ENCODE measurements at regions not wholly inside any gene's neighbourhood (a gene's known extent, or its start where the extent isn't known, plus 50 kb on each side); places are given as distances from the start of the nearest gene placed in this dataset.
"Not testable (repeated sequence)": the region's sequence is repeated elsewhere in the genome, so short reads cannot be mapped to it uniquely, and the experiment has no call there.

GRCh38 chr15:57878573-57878972 lies 172.1 kb downstream of the POLR2M start:
- ATAC-seq (replicated peaks), result no peak
- no peak for DNase-seq
- Mint-ChIP-seq H3K27me3 (peaks cover 14 to 29% of the 10 kb centered on the region in 2 donors), H3K9me3 (peaks cover 14 to 16% of the 10 kb centered on the region in 2 donors), H3K36me3 (peaks cover 3 to 4% of the 10 kb centered on the region in 2 donors), H3K4me1 (no peaks in the 10 kb centered on the region), H3K4me3 (no peak overlapping the region), H3K27ac (no peak overlapping the region)

- no peak overlapping the region for H3K4me3 Mint-ChIP-seq
- peaks cover 1 to 2% of the 10 kb centered on the region in 2 donors for H3K9me3 Mint-ChIP-seq
- H3K4me1 Mint-ChIP-seq, result no peaks in the 10 kb centered on the region
- no peaks in the 10 kb centered on the region for H3K36me3 Mint-ChIP-seq
- DNase-seq (no peak), ATAC-seq (replicated peaks) (no peak)
- no peak overlapping the region for H3K27ac Mint-ChIP-seq
- peaks cover 19 to 21% of the 10 kb centered on the region in 2 donors for H3K27me3 Mint-ChIP-seq
These were observed 174.8 kb downstream of the POLR2M start for GRCh38 chr15:57881361-57881760.

- DNase-seq, result no peak
- Mint-ChIP-seq H3K27me3 (peaks cover 15 to 21% of the 10 kb centered on the region in 2 donors), H3K4me1 (no peaks in the 10 kb centered on the region), H3K36me3 (no peaks in the 10 kb centered on the region), H3K9me3 (no peaks in the 10 kb centered on the region), H3K4me3 (no peak overlapping the region), H3K27ac (no peak overlapping the region)
- ATAC-seq (replicated peaks), result no peak
These were observed 175.5 kb downstream of the POLR2M start for GRCh38 chr15:57881972-57882371.

- H3K4me1 Mint-ChIP-seq, result no peaks in the 10 kb centered on the region
- peaks cover 24 to 25% of the 10 kb centered on the region in 2 donors for H3K27me3 Mint-ChIP-seq
- ATAC-seq (replicated peaks) (no peak), DNase-seq (no peak)
- no peaks in the 10 kb centered on the region for H3K9me3 Mint-ChIP-seq
- H3K36me3 Mint-ChIP-seq, result no peaks in the 10 kb centered on the region
- no peak overlapping the region for H3K4me3 Mint-ChIP-seq
- H3K27ac Mint-ChIP-seq, result no peak overlapping the region
These were observed 177.2 kb downstream of the POLR2M start for GRCh38 chr15:57883701-57884100.

GRCh38 chr15:57884936-57885335 lies 178.4 kb downstream of the POLR2M start:
- no peak for DNase-seq
- ATAC-seq (replicated peaks), result no peak
- Mint-ChIP-seq H3K27me3 (peaks cover 25 to 27% of the 10 kb centered on the region in 2 donors), H3K4me1 (no peaks in the 10 kb centered on the region), H3K27ac (no peak overlapping the region), H3K4me3 (no peak overlapping the region), H3K9me3 (no peaks in the 10 kb centered on the region), H3K36me3 (no peaks in the 10 kb centered on the region)

- no peaks in the 10 kb centered on the region for H3K36me3 Mint-ChIP-seq
- no peaks in the 10 kb centered on the region for H3K4me1 Mint-ChIP-seq
- H3K9me3 Mint-ChIP-seq, result no peaks in the 10 kb centered on the region
- H3K4me3 Mint-ChIP-seq, result no peak overlapping the region
- H3K27ac Mint-ChIP-seq, result no peak overlapping the region
- peaks cover 29 to 32% of the 10 kb centered on the region in 2 donors for H3K27me3 Mint-ChIP-seq
- ATAC-seq (replicated peaks) (no peak), DNase-seq (no peak)
These were observed 178.9 kb downstream of the POLR2M start for GRCh38 chr15:57885435-57885834.

GRCh38 chr15:57887825-57888224 lies 177.7 kb downstream of the ALDH1A2 start:
- H3K36me3 Mint-ChIP-seq, result no peaks in the 10 kb centered on the region
- peaks cover 34 to 35% of the 10 kb centered on the region in 2 donors for H3K27me3 Mint-ChIP-seq

GRCh38 chr15:57890351-57890750 lies 175.2 kb downstream of the ALDH1A2 start:
- peaks cover 22 to 23% of the 10 kb centered on the region in 2 donors for H3K27me3 Mint-ChIP-seq
- H3K4me3 Mint-ChIP-seq, result no peak overlapping the region

More at GRCh38 chr15:57887825-57888224, 177.7 kb downstream of the ALDH1A2 start:
- Mint-ChIP-seq H3K27ac (no peak overlapping the region), H3K4me1 (no peaks in the 10 kb centered on the region), H3K4me3 (no peak overlapping the region), H3K9me3 (no peaks in the 10 kb centered on the region)
- DNase-seq (no peak), ATAC-seq (replicated peaks) (no peak)

GRCh38 chr15:57890878-57891277 lies 174.6 kb downstream of the ALDH1A2 start:
- no peak for ATAC-seq (replicated peaks)
- Mint-ChIP-seq H3K4me3 (no peak overlapping the region), H3K36me3 (no peaks in the 10 kb centered on the region), H3K4me1 (no peaks in the 10 kb centered on the region), H3K9me3 (no peaks in the 10 kb centered on the region), H3K27ac (no peak overlapping the region), H3K27me3 (peaks cover 22 to 23% of the 10 kb centered on the region in 2 donors)
- no peak for DNase-seq

More at GRCh38 chr15:57890351-57890750, 175.2 kb downstream of the ALDH1A2 start:
- no peaks in the 10 kb centered on the region for H3K9me3 Mint-ChIP-seq
- DNase-seq (no peak), ATAC-seq (replicated peaks) (no peak)
- no peaks in the 10 kb centered on the region for H3K4me1 Mint-ChIP-seq
- H3K27ac Mint-ChIP-seq, result no peak overlapping the region
- no peaks in the 10 kb centered on the region for H3K36me3 Mint-ChIP-seq

GRCh38 chr15:57892181-57892580 lies 173.3 kb downstream of the ALDH1A2 start:
- Mint-ChIP-seq H3K27ac (no peak overlapping the region), H3K4me1 (no peaks in the 10 kb centered on the region), H3K27me3 (peaks cover 27 to 33% of the 10 kb centered on the region in 2 donors), H3K36me3 (no peaks in the 10 kb centered on the region), H3K9me3 (peaks cover 0 to 2% of the 10 kb centered on the region in 2 donors), H3K4me3 (no peak overlapping the region)
- no peak for DNase-seq
- ATAC-seq (replicated peaks), result no peak

- no peak for ATAC-seq (replicated peaks)
- peaks cover 25 to 30% of the 10 kb centered on the region in 2 donors for H3K27me3 Mint-ChIP-seq
These were observed 172.5 kb downstream of the ALDH1A2 start for GRCh38 chr15:57893040-57893439.

GRCh38 chr15:57895291-57895690 lies 170.2 kb downstream of the ALDH1A2 start:
- no peak for DNase-seq
- H3K27me3 Mint-ChIP-seq, result peaks cover 22 to 26% of the 10 kb centered on the region in 2 donors
- no peak overlapping the region for H3K27ac Mint-ChIP-seq

More at GRCh38 chr15:57893040-57893439, 172.5 kb downstream of the ALDH1A2 start:
- DNase-seq, result no peak
- peaks cover 0 to 2% of the 10 kb centered on the region in 2 donors for H3K9me3 Mint-ChIP-seq
- no peaks in the 10 kb centered on the region for H3K4me1 Mint-ChIP-seq
- no peak overlapping the region for H3K27ac Mint-ChIP-seq
- H3K4me3 Mint-ChIP-seq, result no peak overlapping the region
- H3K36me3 Mint-ChIP-seq, result no peaks in the 10 kb centered on the region

GRCh38 chr15:57896114-57896513 lies 169.4 kb downstream of the ALDH1A2 start:
- peaks cover 0 to 2% of the 10 kb centered on the region in 2 donors for H3K9me3 Mint-ChIP-seq
- H3K4me1 Mint-ChIP-seq, result no peaks in the 10 kb centered on the region

More at GRCh38 chr15:57895291-57895690, 170.2 kb downstream of the ALDH1A2 start:
- H3K36me3 Mint-ChIP-seq, result no peaks in the 10 kb centered on the region
- no peak for ATAC-seq (replicated peaks)
- H3K4me3 Mint-ChIP-seq, result no peak overlapping the region
- peaks cover 0 to 2% of the 10 kb centered on the region in 2 donors for H3K9me3 Mint-ChIP-seq
- H3K4me1 Mint-ChIP-seq, result no peaks in the 10 kb centered on the region

GRCh38 chr15:57896899-57897298 lies 168.6 kb downstream of the ALDH1A2 start:
- H3K4me1 Mint-ChIP-seq; H3K9me3 Mint-ChIP-seq; H3K36me3 Mint-ChIP-seq; ATAC-seq (replicated peaks); DNase-seq; H3K27ac Mint-ChIP-seq; H3K4me3 Mint-ChIP-seq: not testable (repeated sequence)
- peaks cover 17 to 27% of the 10 kb centered on the region in 2 donors for H3K27me3 Mint-ChIP-seq

More at GRCh38 chr15:57896114-57896513, 169.4 kb downstream of the ALDH1A2 start:
- Mint-ChIP-seq H3K36me3 (no peaks in the 10 kb centered on the region), H3K27me3 (peaks cover 19% of the 10 kb centered on the region in 2 donors), H3K27ac (no peak overlapping the region), H3K4me3 (no peak overlapping the region)
- no peak for ATAC-seq (replicated peaks)
- no peak for DNase-seq

- Mint-ChIP-seq H3K36me3 (no peaks in the 10 kb centered on the region), H3K4me1 (no peaks in the 10 kb centered on the region), H3K9me3 (peaks cover 0 to 2% of the 10 kb centered on the region in 2 donors), H3K27me3 (peaks cover 17 to 29% of the 10 kb centered on the region in 2 donors), H3K27ac (no peak overlapping the region), H3K4me3 (no peak overlapping the region)
- DNase-seq (no peak), ATAC-seq (replicated peaks) (no peak)
These were observed 167.6 kb downstream of the ALDH1A2 start for GRCh38 chr15:57897870-57898269.

Measured in stimulated activated naive B cell treated with anti-CD40 and anti-IgM and Interleukin-4, amounts not matched to agents 10 μg/mL and 1 μg/mL and 100 μg/mL, for 72 hours (primary cell).